ENCODE measurements at regions not wholly inside any gene's neighbourhood (a gene's known extent, or its start where the extent isn't known, plus 50 kb on each side); places are given as distances from the start of the nearest gene placed in this dataset.

DNA sequence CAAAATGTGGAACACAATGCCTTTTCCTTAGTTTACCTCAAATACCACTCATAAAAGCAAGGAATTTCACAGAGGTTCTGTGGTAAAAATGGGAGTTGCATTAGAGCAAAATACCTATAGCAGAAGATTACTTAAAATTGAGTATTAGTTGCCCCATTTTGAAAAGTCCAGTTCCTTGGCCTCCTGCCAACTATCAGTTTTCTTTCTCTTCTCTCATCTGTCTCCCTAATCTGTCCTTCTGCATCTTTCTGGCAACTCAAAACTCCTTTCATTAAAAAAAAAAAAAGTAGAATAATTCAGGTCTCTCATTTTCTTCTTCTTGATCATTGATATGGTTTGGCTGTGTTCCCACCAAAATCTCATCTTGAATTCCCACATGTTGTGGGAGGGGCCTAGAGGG, 127.3 kb downstream of the ATP23 start:
- POLR2A ChIA-PET = no interaction called here

DNA sequence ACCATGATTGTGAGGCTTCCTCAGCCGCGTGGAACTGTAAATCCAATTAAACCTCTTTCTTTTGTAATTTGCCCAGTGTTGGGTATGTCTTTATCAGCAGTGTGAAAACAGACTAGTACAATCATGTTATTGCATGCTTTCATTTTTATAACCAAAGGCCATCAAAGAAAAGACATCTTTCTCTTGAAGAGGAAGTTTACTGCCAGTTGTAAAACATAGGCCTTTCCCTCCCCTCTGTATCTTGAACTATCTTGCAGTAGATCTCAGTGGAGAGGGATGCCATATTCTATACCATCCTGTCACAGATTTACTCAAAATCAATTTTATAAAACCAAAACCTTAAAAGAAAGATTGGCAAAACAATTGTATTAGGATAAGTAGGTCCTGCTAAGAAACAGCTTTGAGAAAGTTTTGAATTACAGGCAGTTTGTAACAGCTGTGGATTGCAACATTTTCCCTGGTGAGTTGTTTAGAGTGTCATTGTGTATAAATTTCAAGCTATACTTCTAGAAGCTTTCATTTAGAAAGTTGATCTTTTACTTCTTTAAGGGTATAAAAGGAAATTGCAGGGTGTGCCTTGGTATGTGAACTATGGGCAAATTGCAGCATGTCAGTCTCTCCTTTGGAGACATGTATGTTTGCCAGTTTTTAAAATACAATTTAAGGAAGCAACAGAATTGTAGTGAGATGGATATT, 128.0 kb downstream of the ATP23 start:
- H3K4me1 ChIP-seq (ENCODE audit: control extremely low read depth in 1 of 4, control insufficient read depth in 4 of 4, insufficient read depth in 4 of 4, low read length in 3 of 4) = no peaks in the 10 kb centered on the region
- H3K27me3 ChIP-seq (replicated peaks in 2 of 5; ENCODE audit: control insufficient read depth in 4 of 5, insufficient read depth in 5 of 5, low read length in 4 of 5) = no peaks in the 10 kb centered on the region
- H3K9me3 ChIP-seq (ENCODE audit: control extremely low read depth in 1 of 5, control insufficient read depth in 4 of 5, insufficient read depth in 2 of 5, low read depth in 1 of 5, low read length in 4 of 5) = no peaks in the 10 kb centered on the region
- DNase-seq = no peak
- WGBS (ENCODE audit: insufficient coverage) = 100% methylated on average over 2 of the region's 2 CpGs
- ChIA-PET CTCF (no interaction called here), POLR2A (no interaction called here)
- H3K4me3 ChIP-seq (ENCODE audit: control insufficient read depth in 1 of 7, extremely low read depth in 1 of 7, insufficient read depth in 4 of 7, low read depth in 2 of 7, low read length in 6 of 7) = no peak overlapping the region
- no peak overlapping the region for H3K27ac ChIP-seq (ENCODE audit: insufficient read depth in 1 of 2, low read depth in 1 of 2, low read length in 2 of 2, poor library complexity in 1 of 2, severe bottlenecking in 2 of 2)
- H3K36me3 ChIP-seq (ENCODE audit: control insufficient read depth in 4 of 4, insufficient read depth in 4 of 4, low read length in 3 of 4) = no peaks in the 10 kb centered on the region

More for the DNA sequence above, 127.3 kb downstream of the ATP23 start:
- no peak for DNase-seq
- H3K4me1 ChIP-seq (ENCODE audit: control extremely low read depth in 1 of 4, control insufficient read depth in 4 of 4, insufficient read depth in 4 of 4, low read length in 3 of 4) = no peaks in the 10 kb centered on the region
- no peaks in the 10 kb centered on the region for H3K27me3 ChIP-seq (replicated peaks in 2 of 5; ENCODE audit: control insufficient read depth in 4 of 5, insufficient read depth in 5 of 5, low read length in 4 of 5)
- H3K27ac ChIP-seq (ENCODE audit: insufficient read depth in 1 of 2, low read depth in 1 of 2, low read length in 2 of 2, poor library complexity in 1 of 2, severe bottlenecking in 2 of 2) = no peak overlapping the region
- CTCF ChIA-PET = no interaction called here
- H3K9me3 ChIP-seq (ENCODE audit: control extremely low read depth in 1 of 5, control insufficient read depth in 4 of 5, insufficient read depth in 2 of 5, low read depth in 1 of 5, low read length in 4 of 5) = no peaks in the 10 kb centered on the region
- H3K36me3 ChIP-seq (ENCODE audit: control insufficient read depth in 4 of 4, insufficient read depth in 4 of 4, low read length in 3 of 4) = no peaks in the 10 kb centered on the region
- H3K4me3 ChIP-seq (ENCODE audit: control insufficient read depth in 1 of 7, extremely low read depth in 1 of 7, insufficient read depth in 4 of 7, low read depth in 2 of 7, low read length in 6 of 7) = no peak overlapping the region

DNA sequence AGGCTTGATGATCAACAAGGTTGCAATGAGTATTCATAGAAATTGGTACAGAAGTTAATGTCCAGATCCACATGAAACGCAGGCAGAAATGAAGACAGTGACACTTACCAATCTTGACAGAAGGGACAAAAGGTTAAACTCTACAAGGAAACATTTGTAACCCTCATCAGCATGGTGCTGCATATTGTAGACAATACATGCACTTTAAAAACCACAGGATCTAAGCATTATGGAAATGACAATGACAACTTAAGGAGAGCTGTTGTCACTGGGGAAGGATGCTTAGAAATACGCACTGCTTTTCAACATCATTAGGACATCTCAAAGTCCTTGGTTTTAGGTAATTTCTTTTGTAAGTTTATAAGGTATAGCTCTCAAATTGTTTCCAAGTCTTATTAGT, 130.6 kb downstream of the ATP23 start:
- no peak for DNase-seq
- H3K27me3 ChIP-seq (replicated peaks in 2 of 5; ENCODE audit: control insufficient read depth in 4 of 5, insufficient read depth in 5 of 5, low read length in 4 of 5) = no peaks in the 10 kb centered on the region
- WGBS (ENCODE audit: insufficient coverage) = 100% methylated on average over 1 of the region's 2 CpGs
- no peak overlapping the region for H3K27ac ChIP-seq (ENCODE audit: insufficient read depth in 1 of 2, low read depth in 1 of 2, low read length in 2 of 2, poor library complexity in 1 of 2, severe bottlenecking in 2 of 2)
- no peaks in the 10 kb centered on the region for H3K4me1 ChIP-seq (ENCODE audit: control extremely low read depth in 1 of 4, control insufficient read depth in 4 of 4, insufficient read depth in 4 of 4, low read length in 3 of 4)
- H3K36me3 ChIP-seq (ENCODE audit: control insufficient read depth in 4 of 4, insufficient read depth in 4 of 4, low read length in 3 of 4) = no peaks in the 10 kb centered on the region
- CTCF ChIA-PET = no interaction called here
- H3K9me3 ChIP-seq (ENCODE audit: control extremely low read depth in 1 of 5, control insufficient read depth in 4 of 5, insufficient read depth in 2 of 5, low read depth in 1 of 5, low read length in 4 of 5) = no peaks in the 10 kb centered on the region
- no peak overlapping the region for H3K4me3 ChIP-seq (ENCODE audit: control insufficient read depth in 1 of 7, extremely low read depth in 1 of 7, insufficient read depth in 4 of 7, low read depth in 2 of 7, low read length in 6 of 7)
- POLR2A ChIA-PET = no interaction called here

DNA sequence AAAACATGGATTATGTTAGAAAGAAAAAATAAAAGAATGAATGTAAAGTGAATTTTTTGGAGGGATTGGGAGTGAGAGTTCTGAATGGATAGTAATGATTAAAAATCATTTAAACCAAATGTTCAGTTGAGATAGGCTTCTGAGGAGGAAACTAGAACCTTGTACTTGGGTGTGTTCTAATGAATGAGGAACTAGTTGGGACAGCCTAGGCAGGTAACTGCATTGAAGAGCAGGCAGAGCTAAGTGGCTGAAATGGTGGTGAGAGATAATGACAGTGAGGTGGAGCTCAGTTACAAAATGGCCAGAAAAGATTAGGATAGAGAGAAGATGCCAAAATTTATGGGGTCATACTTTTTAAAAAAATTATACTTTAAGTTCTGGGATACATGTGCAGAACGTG, 132.9 kb downstream of the ATP23 start:
- CTCF ChIA-PET = no interaction called here
- POLR2A ChIA-PET = no interaction called here
- no CpG with 5 or more reads among the region's 1 CpG for WGBS (ENCODE audit: insufficient coverage)

DNA sequence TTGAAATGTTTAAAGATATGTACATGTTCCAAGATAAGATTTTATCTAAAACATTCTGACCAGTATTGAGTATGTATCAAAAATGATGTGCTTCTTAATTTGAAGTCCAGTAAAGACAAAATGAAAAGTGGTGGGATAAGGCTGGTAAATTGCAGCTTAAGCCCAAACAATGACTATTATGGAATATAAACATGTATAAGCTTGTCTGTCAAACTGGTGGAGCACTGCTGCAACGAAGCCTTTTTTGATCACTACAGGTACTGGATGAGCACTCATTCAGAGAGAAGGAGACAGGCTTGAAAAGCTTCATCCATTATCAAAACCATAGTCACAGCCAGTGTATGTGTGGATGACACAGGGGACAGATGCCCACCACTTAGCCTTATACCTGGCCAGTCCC, 138.4 kb downstream of the ATP23 start:
- Histone ChIP-seq H3K27ac (ENCODE audit: insufficient read depth in 1 of 2, low read depth in 1 of 2, low read length in 2 of 2, poor library complexity in 1 of 2, severe bottlenecking in 2 of 2) (no peak overlapping the region), H3K9me3 (ENCODE audit: control extremely low read depth in 1 of 5, control insufficient read depth in 4 of 5, insufficient read depth in 2 of 5, low read depth in 1 of 5, low read length in 4 of 5) (no peaks in the 10 kb centered on the region), H3K27me3 (replicated peaks in 2 of 5; ENCODE audit: control insufficient read depth in 4 of 5, insufficient read depth in 5 of 5, low read length in 4 of 5) (no peaks in the 10 kb centered on the region), H3K4me3 (ENCODE audit: control insufficient read depth in 1 of 7, extremely low read depth in 1 of 7, insufficient read depth in 4 of 7, low read depth in 2 of 7, low read length in 6 of 7) (no peak overlapping the region), H3K4me1 (ENCODE audit: control extremely low read depth in 1 of 4, control insufficient read depth in 4 of 4, insufficient read depth in 4 of 4, low read length in 3 of 4) (no peaks in the 10 kb centered on the region), H3K36me3 (ENCODE audit: control insufficient read depth in 4 of 4, insufficient read depth in 4 of 4, low read length in 3 of 4) (no peaks in the 10 kb centered on the region)
- CTCF ChIA-PET = interaction anchor here (1.2 kb wide), 1 partner anchor 10 kb away, joined by 3 read pairs; no protein-coding TSS in a partner anchor
- DNase-seq = no peak
- WGBS (ENCODE audit: insufficient coverage) = no CpG with 5 or more reads among the region's 1 CpG
- POLR2A ChIA-PET = no interaction called here

More for the DNA sequence above, 132.9 kb downstream of the ATP23 start:
- Histone ChIP-seq H3K9me3 (ENCODE audit: control extremely low read depth in 1 of 5, control insufficient read depth in 4 of 5, insufficient read depth in 2 of 5, low read depth in 1 of 5, low read length in 4 of 5) (no peaks in the 10 kb centered on the region), H3K36me3 (ENCODE audit: control insufficient read depth in 4 of 4, insufficient read depth in 4 of 4, low read length in 3 of 4) (no peaks in the 10 kb centered on the region), H3K4me1 (ENCODE audit: control extremely low read depth in 1 of 4, control insufficient read depth in 4 of 4, insufficient read depth in 4 of 4, low read length in 3 of 4) (no peaks in the 10 kb centered on the region), H3K27me3 (replicated peaks in 2 of 5; ENCODE audit: control insufficient read depth in 4 of 5, insufficient read depth in 5 of 5, low read length in 4 of 5) (no peaks in the 10 kb centered on the region), H3K4me3 (ENCODE audit: control insufficient read depth in 1 of 7, extremely low read depth in 1 of 7, insufficient read depth in 4 of 7, low read depth in 2 of 7, low read length in 6 of 7) (no peak overlapping the region), H3K27ac (ENCODE audit: insufficient read depth in 1 of 2, low read depth in 1 of 2, low read length in 2 of 2, poor library complexity in 1 of 2, severe bottlenecking in 2 of 2) (no peak overlapping the region)
- no peak for DNase-seq

DNA sequence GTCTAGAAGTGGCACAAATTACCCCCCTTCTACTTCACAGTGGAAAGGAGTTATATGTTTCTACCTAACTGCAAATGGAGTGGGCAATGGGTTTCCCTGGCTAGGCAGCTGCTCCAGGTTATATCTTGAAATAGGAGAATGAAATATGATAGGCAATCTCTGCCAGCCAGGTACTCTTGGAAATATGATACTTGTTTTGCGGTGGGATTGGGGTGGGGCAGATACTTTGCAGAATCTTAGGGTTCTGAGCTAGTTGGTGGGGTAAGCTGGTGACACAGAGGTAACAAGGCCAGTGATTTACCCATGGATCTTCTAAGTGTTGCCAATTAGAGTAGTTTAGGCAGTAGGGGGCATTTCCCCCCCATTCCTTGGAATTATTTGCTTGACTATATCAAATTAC, 140.1 kb downstream of the ATP23 start:
- Histone ChIP-seq H3K27ac (ENCODE audit: insufficient read depth in 1 of 2, low read depth in 1 of 2, low read length in 2 of 2, poor library complexity in 1 of 2, severe bottlenecking in 2 of 2) (no peak overlapping the region), H3K9me3 (ENCODE audit: control extremely low read depth in 1 of 5, control insufficient read depth in 4 of 5, insufficient read depth in 2 of 5, low read depth in 1 of 5, low read length in 4 of 5) (no peaks in the 10 kb centered on the region), H3K4me3 (ENCODE audit: control insufficient read depth in 1 of 7, extremely low read depth in 1 of 7, insufficient read depth in 4 of 7, low read depth in 2 of 7, low read length in 6 of 7) (no peak overlapping the region), H3K27me3 (replicated peaks in 2 of 5; ENCODE audit: control insufficient read depth in 4 of 5, insufficient read depth in 5 of 5, low read length in 4 of 5) (no peaks in the 10 kb centered on the region), H3K36me3 (ENCODE audit: control insufficient read depth in 4 of 4, insufficient read depth in 4 of 4, low read length in 3 of 4) (no peaks in the 10 kb centered on the region), H3K4me1 (ENCODE audit: control extremely low read depth in 1 of 4, control insufficient read depth in 4 of 4, insufficient read depth in 4 of 4, low read length in 3 of 4) (no peaks in the 10 kb centered on the region)
- no peak for DNase-seq
- 0% methylated on average over 1 of the region's 1 CpG for WGBS (ENCODE audit: insufficient coverage)
- ChIA-PET POLR2A (no interaction called here), CTCF (no interaction called here)

DNA sequence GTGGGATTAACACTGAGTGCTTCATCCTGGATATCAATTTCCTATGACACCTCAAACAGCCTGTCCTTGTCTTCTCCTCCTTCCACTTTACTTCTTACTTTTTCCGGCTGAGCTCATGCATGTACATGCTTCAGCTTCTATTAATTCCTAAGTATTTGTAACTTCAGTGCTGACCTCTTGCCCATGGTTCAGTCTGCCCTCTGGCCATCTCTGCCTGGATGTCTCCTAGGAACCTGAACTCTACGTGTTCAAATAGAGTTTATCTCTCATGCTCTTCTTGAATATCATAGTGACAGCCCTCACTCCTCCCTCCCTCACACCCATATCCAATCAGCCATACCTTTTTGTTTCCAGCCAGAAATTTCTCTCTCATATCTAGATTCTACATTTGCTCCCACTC, 141.6 kb downstream of the ATP23 start:
- Histone ChIP-seq H3K4me1 (ENCODE audit: control extremely low read depth in 1 of 4, control insufficient read depth in 4 of 4, insufficient read depth in 4 of 4, low read length in 3 of 4) (no peaks in the 10 kb centered on the region), H3K27ac (ENCODE audit: insufficient read depth in 1 of 2, low read depth in 1 of 2, low read length in 2 of 2, poor library complexity in 1 of 2, severe bottlenecking in 2 of 2) (no peak overlapping the region), H3K27me3 (replicated peaks in 2 of 5; ENCODE audit: control insufficient read depth in 4 of 5, insufficient read depth in 5 of 5, low read length in 4 of 5) (no peaks in the 10 kb centered on the region), H3K9me3 (ENCODE audit: control extremely low read depth in 1 of 5, control insufficient read depth in 4 of 5, insufficient read depth in 2 of 5, low read depth in 1 of 5, low read length in 4 of 5) (no peaks in the 10 kb centered on the region), H3K36me3 (ENCODE audit: control insufficient read depth in 4 of 4, insufficient read depth in 4 of 4, low read length in 3 of 4) (no peaks in the 10 kb centered on the region), H3K4me3 (ENCODE audit: control insufficient read depth in 1 of 7, extremely low read depth in 1 of 7, insufficient read depth in 4 of 7, low read depth in 2 of 7, low read length in 6 of 7) (no peak overlapping the region)
- CTCF ChIA-PET = no interaction called here
- POLR2A ChIA-PET = no interaction called here
- 96% methylated on average over 2 of the region's 2 CpGs for WGBS (ENCODE audit: insufficient coverage)
- DNase-seq = no peak
